ENCODE measurements at regions not wholly inside any gene's neighbourhood (a gene's known extent, or its start where the extent isn't known, plus 50 kb on each side); places are given as distances from the start of the nearest gene placed in this dataset.

DNA sequence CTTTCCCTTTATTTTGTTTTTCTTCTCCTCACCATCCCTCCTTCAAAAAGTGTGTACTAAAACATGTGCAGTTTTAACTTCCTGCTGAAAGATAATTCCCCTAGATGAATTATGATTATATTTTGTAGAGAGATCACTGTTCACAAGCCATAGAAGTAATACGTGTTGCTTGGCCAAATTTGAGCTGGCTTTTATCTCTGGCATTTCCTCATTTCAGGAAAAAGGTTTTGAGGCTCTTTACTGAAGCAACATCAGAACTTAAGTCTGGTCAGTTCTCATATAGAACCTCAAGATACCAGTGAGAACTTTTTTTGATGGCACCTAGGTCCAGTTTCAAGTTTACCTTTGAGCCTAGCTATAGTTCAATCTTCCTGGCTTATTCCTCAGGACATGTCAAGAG, 463.3 kb downstream of the INHBA start:
- no peak overlapping the region for H3K27ac ChIP-seq
- DNase-seq = no peak
- no peaks in the 10 kb centered on the region for H3K36me3 ChIP-seq
- H3K9me3 ChIP-seq = no peaks in the 10 kb centered on the region
- WGBS, 5 donors = 44 to 74% (median 60%) methylated on average over 1 of the region's 1 CpG
- no peaks in the 10 kb centered on the region for H3K4me1 ChIP-seq
- TF ChIP-seq POLR2A (IDR thresholded peaks at IDR 0.05) (no peak), POLR2AphosphoS5 (IDR thresholded peaks at IDR 0.05) (no peak)
- TF ChIP-seq, protein P1, sequence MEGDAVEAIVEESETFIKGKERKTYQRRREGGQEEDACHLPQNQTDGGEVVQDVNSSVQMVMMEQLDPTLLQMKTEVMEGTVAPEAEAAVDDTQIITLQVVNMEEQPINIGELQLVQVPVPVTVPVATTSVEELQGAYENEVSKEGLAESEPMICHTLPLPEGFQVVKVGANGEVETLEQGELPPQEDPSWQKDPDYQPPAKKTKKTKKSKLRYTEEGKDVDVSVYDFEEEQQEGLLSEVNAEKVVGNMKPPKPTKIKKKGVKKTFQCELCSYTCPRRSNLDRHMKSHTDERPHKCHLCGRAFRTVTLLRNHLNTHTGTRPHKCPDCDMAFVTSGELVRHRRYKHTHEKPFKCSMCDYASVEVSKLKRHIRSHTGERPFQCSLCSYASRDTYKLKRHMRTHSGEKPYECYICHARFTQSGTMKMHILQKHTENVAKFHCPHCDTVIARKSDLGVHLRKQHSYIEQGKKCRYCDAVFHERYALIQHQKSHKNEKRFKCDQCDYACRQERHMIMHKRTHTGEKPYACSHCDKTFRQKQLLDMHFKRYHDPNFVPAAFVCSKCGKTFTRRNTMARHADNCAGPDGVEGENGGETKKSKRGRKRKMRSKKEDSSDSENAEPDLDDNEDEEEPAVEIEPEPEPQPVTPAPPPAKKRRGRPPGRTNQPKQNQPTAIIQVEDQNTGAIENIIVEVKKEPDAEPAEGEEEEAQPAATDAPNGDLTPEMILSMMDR (IDR thresholded peaks at IDR 0.05 in 8 of 11, conservative IDR thresholded peaks at IDR 0.05 in 3 of 11) = no peak
- no peaks in the 10 kb centered on the region for H3K27me3 ChIP-seq (replicated peaks in 1 of 7)
- no peak overlapping the region for H3K4me3 ChIP-seq
- intact Hi-C loops (cut with DNase I; ENCODE audit: low total_unique reads) = no loop called here

- no peaks in the 10 kb centered on the region for H3K9me3 ChIP-seq
- no peaks in the 10 kb centered on the region for H3K27me3 ChIP-seq (replicated peaks in 1 of 7)
- H3K4me1 ChIP-seq = no peaks in the 10 kb centered on the region
- WGBS, 5 donors = 43 to 57% (median 50%) methylated on average over 1 of the region's 1 CpG
- no peaks in the 10 kb centered on the region for H3K36me3 ChIP-seq
- intact Hi-C loops (cut with DNase I; ENCODE audit: low total_unique reads) = no loop called here
- TF ChIP-seq POLR2A (IDR thresholded peaks at IDR 0.05) (no peak), POLR2AphosphoS5 (IDR thresholded peaks at IDR 0.05) (no peak)
- TF ChIP-seq, protein P1 (IDR thresholded peaks at IDR 0.05 in 8 of 11, conservative IDR thresholded peaks at IDR 0.05 in 3 of 11) = no peak
- no peak overlapping the region for H3K4me3 ChIP-seq
- no peak overlapping the region for H3K27ac ChIP-seq
- DNase-seq = no peak
Measured at GRCh38 chr7:41238851-41239331, 464.0 kb downstream of the INHBA start.

DNA sequence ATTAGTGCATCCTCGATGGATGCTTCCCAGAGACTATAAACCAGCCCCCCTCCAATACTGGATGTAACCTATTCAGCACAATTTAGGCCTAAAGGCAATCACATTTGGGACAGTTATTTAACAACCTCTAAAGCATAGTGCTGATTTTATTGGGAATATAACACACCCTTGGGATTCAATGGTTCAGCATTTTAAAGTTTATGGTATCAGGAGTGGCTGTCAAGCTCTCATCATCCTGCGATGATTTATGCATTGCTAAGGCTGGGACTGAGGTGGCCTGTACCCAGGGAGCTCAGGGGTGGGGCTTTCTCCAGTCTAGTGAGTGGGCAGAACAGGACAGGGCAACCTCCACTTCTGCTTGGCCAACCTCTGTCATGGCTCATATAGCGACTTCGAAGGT, 464.9 kb downstream of the INHBA start:
- WGBS, 5 donors = 90 to 97% (median 93%) methylated on average over 4 of the region's 4 CpGs
- no peaks in the 10 kb centered on the region for H3K4me1 ChIP-seq
- intact Hi-C loops (cut with DNase I; ENCODE audit: low total_unique reads) = no loop called here
- no peak overlapping the region for H3K27ac ChIP-seq
- TF ChIP-seq, protein P1 (IDR thresholded peaks at IDR 0.05 in 8 of 11, conservative IDR thresholded peaks at IDR 0.05 in 3 of 11) = no peak
- TF ChIP-seq POLR2A (IDR thresholded peaks at IDR 0.05) (no peak), POLR2AphosphoS5 (IDR thresholded peaks at IDR 0.05) (no peak)
- H3K36me3 ChIP-seq = no peaks in the 10 kb centered on the region
- no peaks in the 10 kb centered on the region for H3K9me3 ChIP-seq
- no peak overlapping the region for H3K4me3 ChIP-seq
- H3K27me3 ChIP-seq (replicated peaks in 1 of 7) = no peaks in the 10 kb centered on the region
- no peak for DNase-seq

DNA sequence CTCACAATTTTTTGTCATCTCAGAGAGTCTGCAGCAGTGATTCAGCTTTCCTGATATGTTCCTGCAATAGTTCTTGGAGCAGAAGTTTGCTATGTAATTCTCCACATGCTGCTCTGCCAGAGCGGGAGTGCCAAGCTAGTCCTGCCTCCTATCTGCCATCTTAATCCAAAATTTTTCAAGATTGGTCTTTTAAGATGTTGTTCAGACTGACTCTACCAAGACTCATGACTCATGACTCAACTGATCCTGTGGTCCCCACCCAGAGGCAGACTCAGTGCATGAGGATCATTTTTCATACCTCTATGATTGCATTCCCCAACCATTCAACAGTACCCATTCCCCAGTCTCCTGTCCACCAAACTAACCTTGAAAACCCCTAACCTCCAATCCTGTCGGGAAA, 470.8 kb downstream of the INHBA start:
- intact Hi-C loops (cut with DNase I; ENCODE audit: low total_unique reads) = no loop called here
- TF ChIP-seq POLR2AphosphoS5 (IDR thresholded peaks at IDR 0.05) (no peak), POLR2A (IDR thresholded peaks at IDR 0.05) (no peak)
- no peaks in the 10 kb centered on the region for H3K36me3 ChIP-seq
- no peak overlapping the region for H3K4me3 ChIP-seq
- peaks cover 0 to 45% (median 29%) of the 10 kb centered on the region in 8 donors for H3K9me3 ChIP-seq
- 88 to 95% (median 90%) methylated on average over 2 of the region's 2 CpGs for WGBS, 5 donors
- H3K27me3 ChIP-seq (replicated peaks in 1 of 7) = no peaks in the 10 kb centered on the region
- no peaks in the 10 kb centered on the region for H3K4me1 ChIP-seq
- no peak overlapping the region for H3K27ac ChIP-seq
- DNase-seq = no peak
